ENCODE measurements at regions not wholly inside any gene's neighbourhood (a gene's known extent, or its start where the extent isn't known, plus 50 kb on each side); places are given as distances from the start of the nearest gene placed in this dataset.

- Histone ChIP-seq H3K9ac (ENCODE audit: low read depth, low read length) (no peak overlapping the region), H3K4me2 (ENCODE audit: low read depth, low read length) (no peak overlapping the region; the same call in 1 of the 2 replicates), H2BK15ac (ENCODE audit: low read depth, low read length) (no peak overlapping the region), H3K9me3 (ENCODE audit: control insufficient read depth, insufficient read depth, low read length) (no peaks in the 10 kb centered on the region), H4K91ac (ENCODE audit: insufficient read depth, low read depth, low read length) (peak overlapping the region; percentile 41; the same call in 1 of the 2 replicates), H3K79me1 (ENCODE audit: low read depth in 1 of 2, low read length in 2 of 2) (no peaks in the 10 kb centered on the region), H3K9me1 (ENCODE audit: insufficient read depth, low read length) (no peaks in the 10 kb centered on the region), H3K4me3 (ENCODE audit: insufficient read depth, low read depth, low read length) (no peak overlapping the region), H2BK20ac (ENCODE audit: low read depth, low read length) (peak overlapping the region; percentile 76), H2BK5ac (ENCODE audit: low read depth, low read length, poor library complexity, severe bottlenecking) (peak overlapping the region; percentile 59), H2AFZ (replicated peaks; ENCODE audit: low read length, poor library complexity) (peak overlapping the region; percentile 48), H3K27ac (ENCODE audit: insufficient read depth, low read length) (peak overlapping the region; percentile 40; the same call in 1 of the 2 replicates), H4K5ac (ENCODE audit: low read depth, low read length) (peak overlapping the region; percentile 77; the same call in 1 of the 2 replicates), H3K4me1 (ENCODE audit: control insufficient read depth, insufficient read depth, low read length) (peaks cover 1% of the 10 kb centered on the region; the same call in 1 of the 2 replicates), H3K18ac (ENCODE audit: low read depth, low read length) (peak overlapping the region; percentile 42; the same call in 1 of the 2 replicates), H2AK5ac (ENCODE audit: low read depth, low read length) (no peak overlapping the region), H4K8ac (ENCODE audit: low read depth in 2 of 2, low read length in 2 of 2) (peak overlapping the region; percentile 12 to 68; a peak in 2 of 4 replicates), H3K23ac (ENCODE audit: low read depth, low read length) (no peak overlapping the region; the same call in 1 of the 2 replicates), H3K14ac (replicated peaks; ENCODE audit: low read depth, low read length) (no peak overlapping the region), H2BK120ac (ENCODE audit: low read depth, low read length) (peak overlapping the region; percentile 24; the same call in 1 of the 2 replicates), H3K27me3 (ENCODE audit: control insufficient read depth, insufficient read depth, low read length) (no peaks in the 10 kb centered on the region), H3K56ac (ENCODE audit: extremely low read depth, insufficient read depth, low read length) (no peak overlapping the region), H2AK9ac (replicated peaks; ENCODE audit: low read depth, low read length, poor library complexity) (no peak overlapping the region), H3K4ac (ENCODE audit: low read depth, low read length) (peak overlapping the region; percentile 28; the same call in 1 of the 2 replicates), H3K36me3 (ENCODE audit: control insufficient read depth, insufficient read depth, low read length) (no peaks in the 10 kb centered on the region), H4K20me1 (ENCODE audit: insufficient read depth, low read length) (no peaks in the 10 kb centered on the region)
- dilution Hi-C loops (cut with HindIII; ENCODE audit: low sequenced_read_pairs, unreplicated experiment), result no loop called here
- in situ Hi-C loops (cut with MboI; ENCODE audit: low sequenced_read_pairs), result no loop called here
- DNase-seq (peak; percentile 43), ATAC-seq (ENCODE audit: low read depth) (peak; percentile 85)
- no TSS peak for BruUV-seq (replicated peaks)
- TF ChIP-seq POLR2A (IDR thresholded peaks at IDR 0.05; ENCODE audit: low read depth, low read length), result no peak
- TF ChIP-seq RFX5 (IDR thresholded peaks at IDR 0.05; ENCODE audit: low read depth, low read length), result no peak
- TF ChIP-seq NFE2L2 (IDR thresholded peaks at IDR 0.05; ENCODE audit: low read depth, low read length), result no peak
- TF ChIP-seq FOS (IDR thresholded peaks at IDR 0.05; ENCODE audit: low read depth, low read length), result no peak
- TF ChIP-seq CTCF (conservative IDR thresholded peaks at IDR 0.05; ENCODE audit: low read depth, low read length), result no peak
- no peak for TF ChIP-seq MXI1 (IDR thresholded peaks at IDR 0.05; ENCODE audit: borderline replicate concordance, low read depth, low read length)
- no peak for TF ChIP-seq ELK1 (IDR thresholded peaks at IDR 0.05; ENCODE audit: borderline replicate concordance, low read depth, low read length)
- no peak for TF ChIP-seq MAFK (IDR thresholded peaks at IDR 0.05; ENCODE audit: low read depth, low read length)
- no peak for TF ChIP-seq CHD1 (IDR thresholded peaks at IDR 0.05; ENCODE audit: low read depth, low read length)
- TF ChIP-seq RAD21 (IDR thresholded peaks at IDR 0.05; ENCODE audit: low read length), result no peak
- no peak for TF ChIP-seq BHLHE40 (IDR thresholded peaks at IDR 0.05; ENCODE audit: low read depth, low read length)
- TF ChIP-seq MAZ (IDR thresholded peaks at IDR 0.05; ENCODE audit: borderline replicate concordance, low read depth, low read length), result no peak
- no peak for TF ChIP-seq RCOR1 (IDR thresholded peaks at IDR 0.05; ENCODE audit: insufficient replicate concordance, low read length)
- TF ChIP-seq USF2 (IDR thresholded peaks at IDR 0.05; ENCODE audit: low read depth, low read length), result no peak
- no peak for TF ChIP-seq CEBPB (IDR thresholded peaks at IDR 0.05; ENCODE audit: low read depth, low read length)
- no peak for TF ChIP-seq SMC3 (IDR thresholded peaks at IDR 0.05; ENCODE audit: low read depth, low read length)
- ChIA-PET CTCF (interaction anchor here (0.6 kb wide), 1 partner anchor 80 kb away, joined by 3 read pairs; no protein-coding TSS in a partner anchor), POLR2A (ENCODE audit: unreplicated experiment) (no interaction called here)
- intact Hi-C loops (cut with micrococcal nuclease), result no loop called here
- WGBS, 2 experiments (ENCODE audit: extremely low coverage in 2 of 2, insufficient read length in 1 of 2), result no CpG with 5 or more reads among the region's 2 CpGs
Measured at GRCh38 chr13:63425131-63425530, 2009.5 kb upstream of the PCDH20 start.
